Left ventricle myocardium superior (tissue), 1 donor: ENCODE measurements at regions not wholly inside any gene's neighbourhood (a gene's known extent, or its start where the extent isn't known, plus 50 kb on each side); places are given as distances from the start of the nearest gene placed in this dataset.
"Not testable (repeated sequence)": the region's sequence is repeated elsewhere in the genome, so short reads cannot be mapped to it uniquely, and the experiment has no call there.

Source experiments
- ATAC-seq: fragments of 200-7000 bp; cut with Tn5 transposase; one replicate; pipeline ENCODE4 v1.9.1; 2020; ENCODE audit warnings: mild to moderate bottlenecking, moderate library complexity
- DNase-seq: peaks from one replicate; pipeline ENCODE4 v3.0.0-alpha.2; 2020
- intact Hi-C: fragments of 100-400 bp; cut with micrococcal nuclease; formaldehyde crosslinking; loops from one replicate; pipeline ENCODE4 v1.11.0; 2022
- donor health status: DM: no; HTN: yes; CAD: no; lungs with severe emphysema.

DNA sequence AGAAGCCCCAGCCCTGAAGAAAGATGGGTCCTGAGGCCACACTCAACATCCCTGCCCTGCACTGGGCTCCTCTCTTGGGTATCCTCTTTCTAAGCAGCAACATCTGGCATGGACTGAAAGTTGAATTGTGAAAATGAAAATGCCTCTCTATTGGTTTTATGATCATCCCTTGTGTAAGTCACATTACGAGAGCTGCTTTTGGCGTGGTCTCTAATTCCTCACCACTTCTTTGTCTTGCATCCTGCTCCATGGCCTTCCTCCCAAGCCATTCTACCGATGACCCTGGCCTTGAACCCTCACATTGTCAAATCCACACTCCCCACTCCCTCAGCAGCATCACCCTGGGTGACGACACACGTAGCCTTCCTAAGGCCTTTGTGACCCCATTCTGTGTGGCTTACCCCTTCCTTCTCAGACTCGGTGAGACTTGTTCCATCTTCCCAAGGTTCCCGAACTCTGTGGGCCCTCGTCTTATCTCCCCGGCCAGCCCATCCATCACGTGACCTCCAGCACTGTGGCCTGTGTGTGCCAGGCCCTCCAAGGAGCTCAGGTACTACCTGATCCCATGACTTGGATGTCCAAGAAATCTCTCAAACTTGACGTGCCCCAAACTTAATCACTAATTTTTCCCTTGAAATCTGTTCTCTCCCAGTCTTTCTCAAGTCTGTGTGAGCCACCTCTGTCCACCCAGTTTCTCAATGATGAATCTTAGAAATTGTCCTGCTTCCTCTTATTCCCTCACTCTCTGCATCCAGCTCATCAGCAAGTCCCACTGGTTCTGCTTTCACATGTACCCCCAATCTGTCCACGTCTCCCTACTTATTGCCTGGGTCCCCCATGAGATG is 194.7 kb upstream of the HS6ST1 start:
- no peak for DNase-seq
- ATAC-seq: peak; percentile 32
- intact Hi-C loops: no loop called here

GRCh38 chr2:128513961-128514283 is 195.3 kb upstream of the HS6ST1 start:
- DNase-seq (peak; percentile 53), ATAC-seq (peak; percentile 57)
- intact Hi-C loops: no loop called here

DNA sequence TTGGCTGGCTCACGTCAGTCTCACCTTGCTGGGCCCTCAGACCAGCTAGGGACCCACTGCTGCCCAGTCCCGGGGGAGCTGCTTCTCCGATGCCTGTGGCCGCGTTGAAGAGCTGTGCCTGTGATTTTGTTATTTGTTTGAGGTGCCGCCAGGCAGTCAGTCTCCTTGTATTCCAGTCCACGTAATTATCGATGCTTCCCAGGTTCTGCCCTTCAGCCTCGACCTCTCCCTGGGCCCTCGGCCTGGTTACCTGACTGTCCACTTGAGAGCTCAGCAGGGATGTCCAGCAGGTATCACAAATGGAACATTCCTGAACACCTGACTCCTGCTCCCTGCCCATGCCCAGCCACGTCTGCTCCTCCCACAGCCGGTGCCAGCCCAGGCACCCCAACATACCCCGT is 195.9 kb upstream of the HS6ST1 start:
- DNase-seq (no peak), ATAC-seq (no peak)
- intact Hi-C loops: no loop called here

DNA sequence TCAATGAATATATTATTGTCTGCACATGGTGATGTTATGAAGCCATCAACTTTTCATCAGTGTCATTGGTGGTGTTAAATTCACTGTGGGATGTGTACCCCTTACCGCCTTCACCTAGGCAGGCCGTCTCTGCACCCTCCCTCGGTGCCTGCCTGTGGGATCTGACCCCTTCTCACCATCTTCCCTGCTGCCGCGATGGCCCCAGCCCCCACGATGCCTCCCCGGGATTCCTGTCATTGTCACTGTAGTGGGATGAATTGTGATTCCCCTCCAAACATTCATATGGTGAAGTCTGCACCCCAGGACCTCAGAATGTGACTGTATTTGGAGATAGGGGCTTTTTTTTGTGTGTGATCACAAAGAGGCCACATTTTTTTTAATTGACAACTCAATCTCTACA is 198.3 kb upstream of the HS6ST1 start:
- DNase-seq: no peak
- intact Hi-C loops: no loop called here
- ATAC-seq: no peak

DNA sequence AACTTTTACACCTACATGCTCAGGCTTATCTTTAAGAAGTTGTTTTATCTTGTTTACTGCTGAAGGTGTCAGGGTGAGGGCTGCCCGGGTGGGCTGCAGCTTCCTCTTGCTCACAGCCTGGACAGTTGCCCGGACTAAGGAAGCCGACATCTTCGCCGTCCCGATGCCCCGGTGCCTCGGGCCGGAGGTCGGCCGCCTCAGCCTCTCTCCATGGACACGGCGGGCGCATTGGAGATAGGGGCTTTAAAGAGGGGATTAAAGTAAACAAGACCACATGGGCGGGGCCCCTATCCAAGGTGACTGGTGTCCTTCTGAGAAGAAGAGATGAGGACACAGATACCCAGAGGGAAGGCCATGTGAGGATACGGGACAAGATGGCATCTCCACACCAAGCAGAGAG is 200.4 kb upstream of the HS6ST1 start:
- DNase-seq, ATAC-seq, intact Hi-C loops: not testable (repeated sequence)

GRCh38 chr2:128519517-128520215 is 201.0 kb upstream of the HS6ST1 start:
- intact Hi-C loops: no loop called here
- ATAC-seq (no peak), DNase-seq (no peak)

GRCh38 chr2:128520340-128520739 is 201.7 kb upstream of the HS6ST1 start:
- DNase-seq (no peak), ATAC-seq (no peak)
- intact Hi-C loops: no loop called here

GRCh38 chr2:128520791-128521190 is 202.1 kb upstream of the HS6ST1 start:
- ATAC-seq: no peak
- no peak for DNase-seq
- intact Hi-C loops: no loop called here

- DNase-seq: no peak
- no peak for ATAC-seq
- intact Hi-C loops: no loop called here
Observed at GRCh38 chr2:128521482-128521881, 202.8 kb upstream of the HS6ST1 start.

DNA sequence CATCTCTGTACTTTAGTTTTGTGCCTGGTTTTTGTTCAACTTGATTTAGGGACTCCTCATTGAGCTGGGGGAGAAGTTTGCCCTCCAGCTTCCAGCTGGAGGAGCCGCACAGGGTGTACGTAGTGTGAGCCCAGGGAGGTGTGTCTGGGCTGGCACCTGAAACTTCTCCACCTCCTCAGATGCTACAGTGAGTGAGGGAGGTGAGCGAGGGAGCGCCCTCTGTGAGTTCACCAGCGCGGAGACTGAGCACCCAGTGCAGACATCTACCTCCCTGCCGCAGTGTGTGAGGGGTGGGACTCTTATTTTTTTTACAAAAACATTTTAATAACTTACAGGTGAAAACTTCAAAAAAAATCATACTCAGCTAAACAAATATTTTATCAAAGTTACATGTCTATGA is 204.2 kb upstream of the HS6ST1 start:
- intact Hi-C loops: no loop called here
- no peak for DNase-seq
- no peak for ATAC-seq

GRCh38 chr2:128523457-128523856 is 204.8 kb upstream of the HS6ST1 start:
- intact Hi-C loops: no loop called here
- DNase-seq: no peak
- no peak for ATAC-seq

- no peak for ATAC-seq
- intact Hi-C loops: no loop called here
- DNase-seq: no peak
Observed at GRCh38 chr2:128524183-128524582, 205.5 kb upstream of the HS6ST1 start.

- intact Hi-C loops: no loop called here
- ATAC-seq (no peak), DNase-seq (no peak)
Observed at GRCh38 chr2:128525653-128526052, 207.0 kb upstream of the HS6ST1 start.

DNA sequence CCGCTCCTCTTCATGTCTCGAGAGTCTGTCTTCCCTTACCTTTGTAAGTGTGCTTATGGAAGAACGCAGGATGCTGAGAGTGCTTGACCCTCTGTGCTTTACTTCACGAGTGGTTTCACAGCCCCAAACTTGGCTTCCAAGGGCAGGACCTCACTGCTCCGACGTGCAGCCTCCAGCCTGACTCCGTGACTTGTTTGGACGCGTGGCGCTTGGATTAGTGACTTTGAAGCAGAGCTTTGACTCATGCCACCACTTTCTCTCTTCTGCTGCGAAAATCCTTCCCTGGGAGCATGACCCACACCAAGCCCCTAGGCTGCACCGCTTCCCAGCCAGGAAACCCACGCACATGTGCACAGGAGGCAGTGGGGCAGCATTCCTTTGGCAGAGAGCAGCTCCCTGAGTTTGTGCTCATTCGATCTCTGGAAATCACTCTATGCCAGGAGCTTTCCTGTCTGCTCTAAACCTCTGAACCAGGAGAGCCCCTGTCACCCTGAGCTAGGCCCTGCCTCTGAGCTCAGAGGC is 207.8 kb upstream of the HS6ST1 start:
- intact Hi-C loops: no loop called here
- ATAC-seq (no peak), DNase-seq (no peak)

GRCh38 chr2:128528133-128528532 is 209.5 kb upstream of the HS6ST1 start:
- DNase-seq (no peak), ATAC-seq (no peak)
- intact Hi-C loops: no loop called here

DNA sequence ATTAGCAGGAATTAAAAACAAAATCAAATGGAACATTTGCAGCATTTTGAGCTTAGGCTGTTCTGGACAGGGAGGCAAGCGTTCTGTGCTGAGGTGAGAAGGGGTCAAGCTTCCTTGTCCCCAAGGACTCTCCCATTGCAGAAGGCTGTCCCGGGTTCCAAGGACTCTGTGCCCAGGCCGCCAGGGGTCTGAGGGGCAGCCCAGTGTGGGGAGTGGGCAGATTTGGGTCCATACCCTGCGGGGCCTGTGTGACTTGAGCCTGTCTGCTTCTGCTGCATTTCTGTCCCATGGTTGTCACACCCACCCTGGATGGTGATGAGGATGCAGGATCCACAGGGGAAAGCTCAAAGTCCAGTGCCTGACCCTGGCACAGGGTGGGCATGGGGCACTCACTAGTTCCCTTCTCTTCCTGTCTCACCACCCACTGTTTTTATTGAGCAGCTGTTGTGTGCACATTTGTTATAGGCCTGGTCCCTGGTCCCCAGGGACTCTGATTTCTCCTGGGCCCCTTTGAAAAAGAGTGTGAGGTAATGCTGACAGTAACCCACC is 211.4 kb upstream of the HS6ST1 start:
- ATAC-seq (no peak), DNase-seq (no peak)
- intact Hi-C loops: no loop called here

GRCh38 chr2:128531856-128532255 is 213.2 kb upstream of the HS6ST1 start:
- intact Hi-C loops: no loop called here

DNA sequence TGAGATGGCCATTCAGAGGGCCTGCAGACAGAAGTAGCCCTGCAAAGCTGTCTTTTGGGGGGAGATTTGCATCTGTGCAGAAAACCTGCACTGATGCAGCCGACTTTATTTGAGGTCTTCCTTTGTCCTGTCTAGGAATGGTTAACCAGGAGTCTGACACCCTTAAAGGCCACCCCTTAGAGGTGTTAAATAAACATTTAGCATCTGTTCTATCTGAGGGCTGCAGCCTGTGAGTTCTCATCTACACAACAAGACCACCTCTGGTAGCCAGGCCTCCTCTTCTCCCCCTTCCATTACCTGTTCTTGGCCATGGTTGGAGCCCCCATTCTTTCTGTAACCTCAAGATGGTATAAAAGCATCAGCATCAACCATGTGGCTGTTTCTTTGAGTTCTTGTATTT is 214.4 kb upstream of the HS6ST1 start:
- intact Hi-C loops: no loop called here
- DNase-seq (no peak), ATAC-seq (no peak)

More at GRCh38 chr2:128531856-128532255, 213.2 kb upstream of the HS6ST1 start:
- no peak for ATAC-seq
- no peak for DNase-seq

DNA sequence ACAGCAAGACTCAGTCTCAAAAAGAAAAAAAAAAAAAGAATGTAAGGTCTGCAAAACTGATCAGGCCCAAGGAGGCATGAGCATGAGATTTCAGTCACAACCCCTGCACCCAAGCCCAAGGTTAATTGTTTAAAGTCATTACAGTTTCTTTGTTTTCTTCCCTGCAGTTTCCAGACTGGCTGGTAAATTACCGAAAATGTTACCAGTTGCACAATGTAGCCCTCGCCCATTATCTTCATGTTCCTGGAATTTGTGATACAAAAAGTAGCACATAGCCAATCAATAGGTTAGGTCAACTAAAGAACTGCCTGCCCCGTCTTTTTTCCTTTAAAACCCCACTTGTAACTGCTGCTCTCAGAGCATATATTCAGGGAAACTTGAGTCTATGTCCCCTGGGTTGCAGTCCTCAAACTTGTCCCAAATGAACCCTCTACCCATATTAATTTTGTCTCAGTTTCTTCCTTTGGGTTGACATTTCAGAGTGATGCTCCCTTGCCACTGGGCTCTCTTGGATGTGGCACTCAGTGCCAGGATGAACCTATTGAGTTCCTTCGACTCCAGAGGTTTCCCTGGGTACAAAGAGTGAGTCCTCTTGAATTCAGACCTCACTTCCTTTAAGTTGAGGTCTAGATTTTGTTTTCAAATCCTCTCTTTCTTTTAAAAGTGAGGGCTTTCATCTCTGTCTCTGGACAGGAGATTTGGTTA is 216.2 kb upstream of the HS6ST1 start:
- intact Hi-C loops: no loop called here
- no peak for ATAC-seq
- DNase-seq: no peak

DNA sequence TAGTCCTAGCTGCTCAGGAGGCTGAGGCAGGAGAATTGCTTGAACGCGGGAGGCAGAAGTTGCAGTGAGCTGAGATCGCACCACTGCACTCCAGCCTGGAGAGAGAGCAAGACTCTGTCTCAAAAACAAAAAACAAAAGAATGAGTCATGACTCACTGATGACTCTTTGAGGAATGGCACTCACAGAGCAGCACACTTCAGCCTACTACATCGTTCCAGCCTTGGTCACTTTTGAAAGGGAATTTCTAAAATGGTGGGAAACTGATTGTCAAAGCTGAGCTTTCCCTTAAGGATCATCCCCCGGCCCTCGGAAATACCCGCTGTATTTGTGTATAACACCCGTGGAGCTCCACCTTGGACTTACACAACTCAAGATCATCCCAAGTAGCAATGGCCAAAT is 217.3 kb upstream of the HS6ST1 start:
- ATAC-seq: no peak
- no peak for DNase-seq
- intact Hi-C loops: no loop called here
